Ovary (tissue), 3 donors: ENCODE measurements at regions not wholly inside any gene's neighbourhood (a gene's known extent, or its start where the extent isn't known, plus 50 kb on each side); places are given as distances from the start of the nearest gene placed in this dataset.

Source experiments
- POLR2A ChIP-seq: fragments of 450-650 bp; IDR thresholded peaks from one replicate; pipeline ENCODE4 v1.6.1; 2017; ENCODE audit warnings: antibody characterized with exemption, mild to moderate bottlenecking, moderate library complexity
- TF ChIP-seq, protein P1 (sequence below), 3 donors: fragments of 450-650 bp in 2 of 3; fragments of 200-600 bp in 1 of 3; IDR thresholded peaks; one replicate each; pipeline versions ENCODE4 v1.5.1 to v1.8.0; 2016 to 2022; ENCODE audit warnings: antibody characterized with exemption in 3 of 3, mild to moderate bottlenecking in 1 of 3
- donor health status: DM: no; HTN: no; CAD: no.

DNA sequence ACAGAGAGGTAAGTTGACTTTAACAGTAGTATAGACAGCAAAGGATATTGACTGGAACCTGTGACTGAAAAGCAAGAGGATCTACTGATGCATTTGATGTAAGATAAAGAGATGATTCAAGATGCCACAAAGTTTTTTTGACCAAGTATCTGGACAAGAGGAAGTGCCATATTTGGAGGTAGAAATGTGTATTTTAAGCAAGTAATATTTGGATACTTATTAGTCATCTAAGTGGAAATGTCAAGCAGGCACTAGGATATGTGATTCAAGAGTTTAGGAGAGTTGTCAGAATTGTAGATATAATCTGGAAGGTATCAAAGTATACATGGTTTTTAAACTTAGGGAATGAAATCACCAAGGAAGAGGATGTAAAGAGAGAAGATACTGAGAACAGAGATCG lies 686.1 kb upstream of the CHD1 start:
- TF ChIP-seq POLR2A = no peak
- TF ChIP-seq, protein P1, sequence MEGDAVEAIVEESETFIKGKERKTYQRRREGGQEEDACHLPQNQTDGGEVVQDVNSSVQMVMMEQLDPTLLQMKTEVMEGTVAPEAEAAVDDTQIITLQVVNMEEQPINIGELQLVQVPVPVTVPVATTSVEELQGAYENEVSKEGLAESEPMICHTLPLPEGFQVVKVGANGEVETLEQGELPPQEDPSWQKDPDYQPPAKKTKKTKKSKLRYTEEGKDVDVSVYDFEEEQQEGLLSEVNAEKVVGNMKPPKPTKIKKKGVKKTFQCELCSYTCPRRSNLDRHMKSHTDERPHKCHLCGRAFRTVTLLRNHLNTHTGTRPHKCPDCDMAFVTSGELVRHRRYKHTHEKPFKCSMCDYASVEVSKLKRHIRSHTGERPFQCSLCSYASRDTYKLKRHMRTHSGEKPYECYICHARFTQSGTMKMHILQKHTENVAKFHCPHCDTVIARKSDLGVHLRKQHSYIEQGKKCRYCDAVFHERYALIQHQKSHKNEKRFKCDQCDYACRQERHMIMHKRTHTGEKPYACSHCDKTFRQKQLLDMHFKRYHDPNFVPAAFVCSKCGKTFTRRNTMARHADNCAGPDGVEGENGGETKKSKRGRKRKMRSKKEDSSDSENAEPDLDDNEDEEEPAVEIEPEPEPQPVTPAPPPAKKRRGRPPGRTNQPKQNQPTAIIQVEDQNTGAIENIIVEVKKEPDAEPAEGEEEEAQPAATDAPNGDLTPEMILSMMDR (IDR thresholded peaks at IDR 0.05) = no peak
